ENCODE measurements at regions not wholly inside any gene's neighbourhood (a gene's known extent, or its start where the extent isn't known, plus 50 kb on each side); places are given as distances from the start of the nearest gene placed in this dataset.

- TF ChIP-seq, protein P1, sequence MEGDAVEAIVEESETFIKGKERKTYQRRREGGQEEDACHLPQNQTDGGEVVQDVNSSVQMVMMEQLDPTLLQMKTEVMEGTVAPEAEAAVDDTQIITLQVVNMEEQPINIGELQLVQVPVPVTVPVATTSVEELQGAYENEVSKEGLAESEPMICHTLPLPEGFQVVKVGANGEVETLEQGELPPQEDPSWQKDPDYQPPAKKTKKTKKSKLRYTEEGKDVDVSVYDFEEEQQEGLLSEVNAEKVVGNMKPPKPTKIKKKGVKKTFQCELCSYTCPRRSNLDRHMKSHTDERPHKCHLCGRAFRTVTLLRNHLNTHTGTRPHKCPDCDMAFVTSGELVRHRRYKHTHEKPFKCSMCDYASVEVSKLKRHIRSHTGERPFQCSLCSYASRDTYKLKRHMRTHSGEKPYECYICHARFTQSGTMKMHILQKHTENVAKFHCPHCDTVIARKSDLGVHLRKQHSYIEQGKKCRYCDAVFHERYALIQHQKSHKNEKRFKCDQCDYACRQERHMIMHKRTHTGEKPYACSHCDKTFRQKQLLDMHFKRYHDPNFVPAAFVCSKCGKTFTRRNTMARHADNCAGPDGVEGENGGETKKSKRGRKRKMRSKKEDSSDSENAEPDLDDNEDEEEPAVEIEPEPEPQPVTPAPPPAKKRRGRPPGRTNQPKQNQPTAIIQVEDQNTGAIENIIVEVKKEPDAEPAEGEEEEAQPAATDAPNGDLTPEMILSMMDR (IDR thresholded peaks at IDR 0.05) = no peak
- no peak for TF ChIP-seq EP300 (IDR thresholded peaks at IDR 0.05)
Measured at GRCh38 chr9:115289757-115290208, 171.8 kb upstream of the TNC start.
